Heart right ventricle (tissue), 16 donors: ENCODE measurements at regions not wholly inside any gene's neighbourhood (a gene's known extent, or its start where the extent isn't known, plus 50 kb on each side); places are given as distances from the start of the nearest gene placed in this dataset.

Experiments
- ATAC-seq, 8 donors: fragments of 200-7000 bp; cut with Tn5 transposase; one replicate each; pipeline ENCODE4 v1.9.1; 2020; ENCODE audit warnings: mild to moderate bottlenecking in 8 of 8, moderate library complexity in 8 of 8, moderate number of reproducible peaks in 1 of 8
- DNase-seq, 2 donors: peaks; one replicate each; pipeline ENCODE4 v3.0.0-alpha.2; 2020
- H3K27ac ChIP-seq, 10 donors: fragments of 200-600 bp; sonication (generic) in 2 of 10; one replicate each; pipeline versions ENCODE4 v1.5.0 to v1.8.0; 2020 to 2022; ENCODE audit warnings: mild to moderate bottlenecking in 3 of 10
- H3K27me3 ChIP-seq, 7 donors: fragments of 200-600 bp; one replicate each; pipeline ENCODE4 v1.8.0; 2021 to 2022; ENCODE audit warnings: mild to moderate bottlenecking in 2 of 7
- H3K36me3 ChIP-seq, 9 donors: fragments of 200-600 bp; sonication (generic) in 1 of 9; one replicate each; pipeline versions ENCODE4 v1.5.0 to v1.8.0; 2020 to 2022; ENCODE audit warnings: mild to moderate bottlenecking in 2 of 9
- H3K4me1 ChIP-seq, 9 donors: fragments of 200-600 bp; sonication (generic) in 1 of 9; one replicate each; pipeline versions ENCODE4 v1.5.0 to v1.8.0; 2020 to 2022; ENCODE audit warnings: mild to moderate bottlenecking in 4 of 9
- H3K4me3 ChIP-seq, 10 donors: fragments of 200-600 bp; sonication (generic) in 2 of 10; one replicate each; pipeline versions ENCODE4 v1.5.0 to v1.8.0; 2020 to 2022; ENCODE audit warnings: mild to moderate bottlenecking in 7 of 10, moderate library complexity in 2 of 10
- H3K9me3 ChIP-seq, 11 donors: fragments of 200-600 bp in 10 of 11; sonication (generic) in 2 of 11; one replicate each; pipeline versions ENCODE4 v1.5.0 to v1.8.0; 2013 to 2022; ENCODE audit warnings: mild to moderate bottlenecking in 2 of 11, control low read depth in 1 of 11, moderate library complexity in 1 of 11
- WGBS, 2 donors: extraction: QIAGEN DNeasy Blood & Tissue Kit; methylation state at CpG; one replicate each; pipeline ENCODE4 v1.1.7; 2013; ENCODE audit warnings: inconsistent platforms in 1 of 2; 5-methylcytosine and 5-hydroxymethylcytosine counted together
- intact Hi-C, 10 donors: fragments of 100-400 bp; cut with DNase I; formaldehyde crosslinking; loops; one replicate each; pipeline versions ENCODE4 v1.11.1 to v1.14.2; 2022
- TF ChIP-seq, protein P1 (sequence below), 9 donors: fragments of 200-600 bp; sonication (generic) in 2 of 9; IDR thresholded peaks; one replicate each; pipeline versions ENCODE4 v1.5.0 to v1.8.0; 2021 to 2022; ENCODE audit warnings: antibody characterized with exemption in 9 of 9, mild to moderate bottlenecking in 5 of 9, moderate library complexity in 1 of 9
- donor health status: Arrhythmogenic right ventricular cardiomyopathy.
- donor health status: ischemic (EF 13 %, LVEDD 7.1; RV severe dilation, severe dysfunction).
- donor health status: healthy with polysubstance abuse.
- donor health status: DM: no; HTN: yes; CAD: no.
- donor health status: DM: no; HTN: no; CAD: no.
- donor health status: ischemic (EF 25% LVEDD 6.9; RV normal size, moderate dysfunction).
- donor health status: ischemic (EF 25% LVEDD 5.7; RV mildly dilated, moderate dysfunction).
- donor health status: healthy.
- donor health status: DM: yes; HTN: yes; CAD: no.
- donor health status: Ischemic cardiomyopathy.
- donor health status: ischemic (EF 35%, LVEDD 5.7; RV mildly dilated, moderate dysfunction).
- donor health status: nonischemic (EF 11% LVEDD 7.7; RV severe dilation, severe dysfunction).
- donor health status: DM: yes; HTN: yes; CAD: no.
- donor health status: PGD.
- donor health status: ischemic (EF 29% LVEDD 5.4; RV normal size, mild dysfunction).
- donor health status: nonischemic (EF 23%, LVEDD 6.1; RV moderate dilation, normal function).

- ATAC-seq = no peak
- Histone ChIP-seq H3K27me3 (no peaks in the 10 kb centered on the region), H3K4me1 (peaks cover 0 to 25% (median 15%) of the 10 kb centered on the region in 9 donors), H3K4me3 (no peak overlapping the region), H3K9me3 (no peaks in the 10 kb centered on the region), H3K36me3 (no peaks in the 10 kb centered on the region), H3K27ac (peak overlapping the region in 6 of 10 donors; percentile 50 to 61 (median 58))
- WGBS, 2 donors = 85 to 86% methylated on average over 3 of the region's 3 CpGs
- no peak for DNase-seq
- intact Hi-C loops = loop anchor here in 1 of 10 donors (10.0 kb wide), 1 partner anchor 383 kb away; no protein-coding TSS in a partner anchor
- TF ChIP-seq, protein P1, sequence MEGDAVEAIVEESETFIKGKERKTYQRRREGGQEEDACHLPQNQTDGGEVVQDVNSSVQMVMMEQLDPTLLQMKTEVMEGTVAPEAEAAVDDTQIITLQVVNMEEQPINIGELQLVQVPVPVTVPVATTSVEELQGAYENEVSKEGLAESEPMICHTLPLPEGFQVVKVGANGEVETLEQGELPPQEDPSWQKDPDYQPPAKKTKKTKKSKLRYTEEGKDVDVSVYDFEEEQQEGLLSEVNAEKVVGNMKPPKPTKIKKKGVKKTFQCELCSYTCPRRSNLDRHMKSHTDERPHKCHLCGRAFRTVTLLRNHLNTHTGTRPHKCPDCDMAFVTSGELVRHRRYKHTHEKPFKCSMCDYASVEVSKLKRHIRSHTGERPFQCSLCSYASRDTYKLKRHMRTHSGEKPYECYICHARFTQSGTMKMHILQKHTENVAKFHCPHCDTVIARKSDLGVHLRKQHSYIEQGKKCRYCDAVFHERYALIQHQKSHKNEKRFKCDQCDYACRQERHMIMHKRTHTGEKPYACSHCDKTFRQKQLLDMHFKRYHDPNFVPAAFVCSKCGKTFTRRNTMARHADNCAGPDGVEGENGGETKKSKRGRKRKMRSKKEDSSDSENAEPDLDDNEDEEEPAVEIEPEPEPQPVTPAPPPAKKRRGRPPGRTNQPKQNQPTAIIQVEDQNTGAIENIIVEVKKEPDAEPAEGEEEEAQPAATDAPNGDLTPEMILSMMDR (IDR thresholded peaks at IDR 0.05) = no peak
Measured at GRCh38 chr15:56831467-56832005, 86.9 kb upstream of the TCF12 start.

DNA sequence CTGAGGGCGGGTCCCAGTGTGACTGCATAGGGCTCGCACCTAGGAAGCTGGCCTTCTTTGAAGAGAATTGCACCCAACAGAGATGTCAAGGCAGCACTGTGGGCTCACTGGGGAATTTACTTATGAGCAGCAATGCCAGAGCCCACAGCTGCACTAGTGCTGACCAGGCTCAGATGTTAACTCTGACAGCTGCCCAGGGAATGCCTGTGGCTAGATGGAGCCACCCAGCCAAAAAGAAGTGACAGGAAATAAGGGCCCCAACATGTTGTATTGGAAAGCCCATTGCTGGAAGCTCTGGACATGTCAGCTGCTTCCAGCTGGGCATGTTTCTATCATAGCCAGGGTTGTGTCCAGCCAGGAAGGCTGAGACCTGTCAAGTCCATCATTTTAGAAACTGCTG lies 90.9 kb upstream of the ZNF280D start:
- TF ChIP-seq, protein P1 (IDR thresholded peaks at IDR 0.05) = no peak
- no peaks in the 10 kb centered on the region for H3K9me3 ChIP-seq
- intact Hi-C loops = loop anchor here in 8 of 10 donors (5.0 to 10.0 kb wide), 10 partner anchors 43 to 483 kb away; no protein-coding TSS in a partner anchor
- DNase-seq (no peak), ATAC-seq (peak in 2 of 8 donors; percentile 18 to 22)
- H3K4me3 ChIP-seq = no peak overlapping the region
- H3K36me3 ChIP-seq = no peaks in the 10 kb centered on the region
- 89 to 90% methylated on average over 2 of the region's 2 CpGs for WGBS, 2 donors
- no peak overlapping the region for H3K27ac ChIP-seq
- no peaks in the 10 kb centered on the region for H3K27me3 ChIP-seq
- H3K4me1 ChIP-seq = peaks cover 0 to 14% (median 4%) of the 10 kb centered on the region in 9 donors

- peak in 7 of 8 donors; percentile 67 to 89 (median 86) for ATAC-seq
- Histone ChIP-seq H3K27me3 (no peaks in the 10 kb centered on the region), H3K36me3 (no peaks in the 10 kb centered on the region), H3K4me1 (peaks cover 0 to 26% (median 14%) of the 10 kb centered on the region in 9 donors), H3K4me3 (no peak overlapping the region), H3K9me3 (no peaks in the 10 kb centered on the region), H3K27ac (no peak overlapping the region)
- peak; percentile 40 to 48 for DNase-seq
- intact Hi-C loops = loop anchor here in 8 of 10 donors (5.0 to 10.0 kb wide), 10 partner anchors 45 to 485 kb away; no protein-coding TSS in a partner anchor
- TF ChIP-seq, protein P1 (IDR thresholded peaks at IDR 0.05) = peak; percentile 45 to 78 (median 68)
- WGBS, 2 donors = 18 to 24% methylated on average over 3 of the region's 3 CpGs
Measured at GRCh38 chr15:56821721-56822425, 88.6 kb upstream of the ZNF280D start.

DNA sequence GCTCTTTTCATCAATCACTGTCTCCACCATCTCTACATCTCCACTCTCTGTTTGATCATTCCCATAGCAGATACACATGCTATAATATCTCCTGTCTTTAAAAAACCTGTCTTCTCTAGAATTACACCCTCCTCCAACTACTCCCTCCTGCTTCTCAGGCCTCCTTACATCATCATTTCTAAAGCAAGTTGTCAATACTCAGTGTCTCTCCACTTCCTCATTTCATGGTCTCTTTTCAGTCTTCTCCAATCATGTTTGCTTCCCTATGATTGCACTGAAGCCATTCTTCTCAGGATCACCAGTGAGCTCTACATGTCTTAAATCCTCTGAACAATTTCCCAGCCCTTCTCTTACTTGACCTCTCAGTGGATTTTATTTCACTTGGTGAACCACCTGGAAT lies 87.0 kb upstream of the ZNF280D start:
- Histone ChIP-seq H3K4me1 (peaks cover 0 to 37% (median 17%) of the 10 kb centered on the region in 9 donors), H3K36me3 (no peaks in the 10 kb centered on the region), H3K4me3 (no peak overlapping the region), H3K9me3 (no peaks in the 10 kb centered on the region), H3K27ac (no peak overlapping the region), H3K27me3 (no peaks in the 10 kb centered on the region)
- no peak for DNase-seq
- ATAC-seq = no peak
- intact Hi-C loops = loop anchor here in 8 of 10 donors (5.0 to 10.0 kb wide), 10 partner anchors 47 to 487 kb away; no protein-coding TSS in a partner anchor
- TF ChIP-seq, protein P1 (IDR thresholded peaks at IDR 0.05) = no peak
